HEK293 (cell line): ENCODE measurements at regions not wholly inside any gene's neighbourhood (a gene's known extent, or its start where the extent isn't known, plus 50 kb on each side); places are given as distances from the start of the nearest gene placed in this dataset.

Experiments
- CTCF ChIP-seq: fragments of 450-650 bp; formaldehyde crosslinking; IDR thresholded peaks from 2 replicates; pipeline ENCODE4 v1.5.1; 2016; ENCODE audit warnings: missing biosample characterization, missing genetic modification characterization
- ELK4 ChIP-seq: IDR thresholded peaks from 2 replicates; pipeline ENCODE4 v1.6.1; 2011; ENCODE audit warnings: mild to moderate bottlenecking, low read depth, low read length, borderline replicate concordance
- GFI1B ChIP-seq: fragments of 450-650 bp; formaldehyde crosslinking; IDR thresholded peaks from 2 replicates; pipeline ENCODE4 v1.5.1; 2016; ENCODE audit warnings: missing biosample characterization, missing genetic modification characterization
- PRDM10 ChIP-seq: fragments of 450-650 bp; formaldehyde crosslinking; IDR thresholded peaks from 2 replicates; pipeline ENCODE4 v1.5.1; 2016; ENCODE audit warnings: missing biosample characterization, missing genetic modification characterization
- REST ChIP-seq: fragments of 450-650 bp; formaldehyde crosslinking; IDR thresholded peaks from 2 replicates; pipeline ENCODE4 v1.5.1; 2016; ENCODE audit warnings: missing biosample characterization, missing genetic modification characterization
- ZBTB21 ChIP-seq: fragments of 450-650 bp; formaldehyde crosslinking; IDR thresholded peaks from 2 replicates; pipeline ENCODE4 v1.5.1; 2017; ENCODE audit warnings: missing biosample characterization, missing genetic modification characterization
- ZNF239 ChIP-seq: fragments of 450-650 bp; formaldehyde crosslinking; IDR thresholded peaks from 2 replicates; pipeline ENCODE4 v1.5.1; 2016; ENCODE audit warnings: missing biosample characterization, missing genetic modification characterization
- ZNF24 ChIP-seq: fragments of 450-650 bp; formaldehyde crosslinking; IDR thresholded peaks from 2 replicates; pipeline ENCODE4 v1.5.1; 2016; ENCODE audit warnings: missing biosample characterization, missing genetic modification characterization
- ZNF274 ChIP-seq, 2 experiments: fragments of 200-500 bp in 1 of 2; fragments of 450-650 bp in 1 of 2; sonication (Bioruptor generic) in 1 of 2; formaldehyde crosslinking in 1 of 2; IDR thresholded peaks; 2 replicates each; pipeline versions ENCODE4 v1.5.1 to v1.6.1; 2014 to 2016; ENCODE audit warnings: borderline replicate concordance in 1 of 2, inconsistent platforms in 1 of 2, low read length in 1 of 2, missing biosample characterization in 1 of 2, missing genetic modification characterization in 1 of 2
- ZNF37A ChIP-seq: fragments of 450-650 bp; IDR thresholded peaks from 2 replicates; pipeline ENCODE4 v1.5.1; 2018; ENCODE audit warnings: missing biosample characterization, missing genetic modification characterization
- ZNF398 ChIP-seq: fragments of 450-650 bp; formaldehyde crosslinking; IDR thresholded peaks from 2 replicates; pipeline ENCODE4 v1.5.1; 2017; ENCODE audit warnings: missing biosample characterization, missing genetic modification characterization
- ZNF48 ChIP-seq: fragments of 450-650 bp; formaldehyde crosslinking; IDR thresholded peaks from 2 replicates; pipeline ENCODE4 v1.5.1; 2016; ENCODE audit warnings: missing biosample characterization, missing genetic modification characterization
- ZNF544 ChIP-seq: fragments of 450-650 bp; formaldehyde crosslinking; IDR thresholded peaks from 2 replicates; pipeline ENCODE4 v1.5.0; 2017; ENCODE audit warnings: missing biosample characterization, missing genetic modification characterization

GRCh38 chr7:124247691-124248090 is 214.8 kb upstream of the TMEM229A start:
- TF ChIP-seq ZNF274 (IDR thresholded peaks at IDR 0.05; ENCODE audit: low read length) = no peak
- no peak for TF ChIP-seq ZNF274 (tag by site-specific recombination; IDR thresholded peaks at IDR 0.05; ENCODE audit: borderline replicate concordance)
- no peak for TF ChIP-seq CTCF (tag by site-specific recombination)
- TF ChIP-seq ZNF24 = no peak
- TF ChIP-seq PRDM10 (tag by site-specific recombination) = no peak
- no peak for TF ChIP-seq REST
- TF ChIP-seq ZNF398 (tag by site-specific recombination) = no peak
- TF ChIP-seq GFI1B (tag by site-specific recombination) = no peak
- TF ChIP-seq ZNF544 (tag by site-specific recombination) = no peak
- no peak for TF ChIP-seq ZNF239 (tag by site-specific recombination)
- TF ChIP-seq ZNF48 (tag by site-specific recombination) = no peak
- no peak for TF ChIP-seq ZBTB21 (tag by site-specific recombination)
- TF ChIP-seq ELK4 = no peak
- no peak for TF ChIP-seq ZNF37A (tag by site-specific recombination)
